H9 (cell line): ENCODE measurements at regions not wholly inside any gene's neighbourhood (a gene's known extent, or its start where the extent isn't known, plus 50 kb on each side); places are given as distances from the start of the nearest gene placed in this dataset.

Experiments used
- DNase-seq: peaks from one replicate; pipeline ENCODE4 v3.0.0-alpha.2; 2017
- H2AFZ ChIP-seq: one replicate; pipeline ENCODE4 v1.6.1; 2013; ENCODE audit warnings: mild to moderate bottlenecking, low read length, control low read depth, moderate library complexity
- H2AK5ac ChIP-seq: 2 replicates; pipeline ENCODE4 v1.6.1; 2013; ENCODE audit warnings: low read length, control low read depth, mixed read lengths; ENCODE audit not compliant: insufficient read length
- H2BK120ac ChIP-seq: one replicate; pipeline ENCODE4 v1.6.1; 2013; ENCODE audit warnings: low read depth, mild to moderate bottlenecking, low read length, control low read depth, inconsistent platforms; ENCODE audit not compliant: poor library complexity, severe bottlenecking
- H2BK12ac ChIP-seq: 2 replicates; pipeline ENCODE4 v1.6.1; 2013; ENCODE audit warnings: low read length, control low read depth, mixed read lengths, low read depth; ENCODE audit not compliant: insufficient read length
- H2BK15ac ChIP-seq: 2 replicates; pipeline ENCODE4 v1.6.1; 2013; ENCODE audit warnings: low read depth, low read length, control low read depth
- H2BK20ac ChIP-seq: one replicate; pipeline ENCODE4 v1.6.1; 2013; ENCODE audit warnings: low read depth, mild to moderate bottlenecking, low read length, control low read depth, inconsistent platforms; ENCODE audit not compliant: poor library complexity, severe bottlenecking
- H2BK5ac ChIP-seq: 2 replicates; pipeline ENCODE4 v1.6.1; 2013; ENCODE audit warnings: low read length, control low read depth, mixed read lengths; ENCODE audit not compliant: insufficient read length
- H3K14ac ChIP-seq: 2 replicates; pipeline ENCODE4 v1.6.1; 2013; ENCODE audit warnings: low read length, control low read depth; ENCODE audit not compliant: insufficient read depth
- H3K18ac ChIP-seq: 2 replicates; pipeline ENCODE4 v1.6.1; 2013; ENCODE audit warnings: low read depth, mild to moderate bottlenecking, mixed read lengths, low read length, control low read depth; ENCODE audit not compliant: insufficient read length
- H3K23ac ChIP-seq: 2 replicates; pipeline ENCODE4 v1.6.1; 2013; ENCODE audit warnings: low read length, control low read depth, mixed read lengths, low read depth; ENCODE audit not compliant: insufficient read length
- H3K23me2 ChIP-seq: 2 replicates; pipeline ENCODE4 v1.6.1; 2013; ENCODE audit warnings: low read depth, mild to moderate bottlenecking, mixed read lengths, low read length, control low read depth; ENCODE audit not compliant: insufficient read length, poor library complexity, severe bottlenecking
- H3K27ac ChIP-seq: 2 replicates; pipeline ENCODE4 v1.5.1; 2013; ENCODE audit warnings: low read length, control low read depth, mixed read lengths, low read depth; ENCODE audit not compliant: insufficient read length
- H3K27me3 ChIP-seq: 2 replicates; pipeline ENCODE4 v1.6.1; 2013; ENCODE audit warnings: low read length, control low read depth, inconsistent platforms; ENCODE audit not compliant: insufficient read depth
- H3K4ac ChIP-seq: 2 replicates; pipeline ENCODE4 v1.6.1; 2013; ENCODE audit warnings: low read depth, mild to moderate bottlenecking, control low read depth, inconsistent platforms, low read length, moderate library complexity
- H3K4me1 ChIP-seq: 2 replicates; pipeline ENCODE4 v1.6.1; 2013; ENCODE audit warnings: low read length, control low read depth, inconsistent platforms; ENCODE audit not compliant: insufficient read depth
- H3K4me2 ChIP-seq: 2 replicates; pipeline ENCODE4 v1.6.1; 2013; ENCODE audit warnings: low read length, control low read depth, mixed read lengths; ENCODE audit not compliant: insufficient read length, insufficient read depth
- H3K56ac ChIP-seq: 2 replicates; pipeline ENCODE4 v1.6.1; 2013; ENCODE audit warnings: low read depth, mild to moderate bottlenecking, mixed read lengths, low read length, control low read depth; ENCODE audit not compliant: insufficient read length
- H3K79me1 ChIP-seq: 2 replicates; pipeline ENCODE4 v1.6.1; 2013; ENCODE audit warnings: low read depth, mild to moderate bottlenecking, moderate library complexity, low read length, control low read depth, inconsistent platforms; ENCODE audit not compliant: insufficient read depth, poor library complexity, severe bottlenecking
- H3K79me2 ChIP-seq: 2 replicates; pipeline ENCODE4 v1.6.1; 2013; ENCODE audit warnings: low read length, control low read depth, inconsistent platforms; ENCODE audit not compliant: insufficient read depth
- H3K9ac ChIP-seq: 2 replicates; pipeline ENCODE4 v1.6.1; 2013; ENCODE audit warnings: low read length, control low read depth, mixed read lengths; ENCODE audit not compliant: insufficient read length; ENCODE audit errors: extremely low read depth
- H3K9me3 ChIP-seq: one replicate; pipeline ENCODE4 v1.6.1; 2013; ENCODE audit warnings: low read depth, low read length, inconsistent platforms; ENCODE audit not compliant: control insufficient read depth
- H3T11ph ChIP-seq: one replicate; pipeline ENCODE4 v1.6.1; 2013; ENCODE audit warnings: mild to moderate bottlenecking, low read length, control low read depth, inconsistent platforms
- H4K20me1 ChIP-seq: one replicate; pipeline ENCODE4 v1.6.1; 2013; ENCODE audit not compliant: control insufficient read depth, insufficient read length, insufficient read depth
- H4K5ac ChIP-seq: 2 replicates; pipeline ENCODE4 v1.6.1; 2013; ENCODE audit warnings: low read depth, mild to moderate bottlenecking, mixed read lengths, low read length, control low read depth; ENCODE audit not compliant: insufficient read length
- H4K8ac ChIP-seq: replicated peaks from 2 replicates; pipeline ENCODE4 v1.6.1; 2013; ENCODE audit warnings: low read length, control low read depth, mixed read lengths, low read depth; ENCODE audit not compliant: insufficient read length
- H4K91ac ChIP-seq: 2 replicates; pipeline ENCODE4 v1.6.1; 2013; ENCODE audit warnings: low read depth, mild to moderate bottlenecking, moderate library complexity, mixed read lengths, low read length, control low read depth; ENCODE audit not compliant: insufficient read length
- H3K27ac Mint-ChIP-seq, 3 experiments: 2 replicates in 2 of 3; 3 replicates in 1 of 3; pipeline ENCODE4 v1.8.0; 2020 to 2021; ENCODE audit warnings: mixed read lengths in 3 of 3, mild to moderate bottlenecking in 1 of 3, moderate library complexity in 1 of 3
- H3K27me3 Mint-ChIP-seq: 2 replicates; pipeline ENCODE4 v1.8.0; 2021; ENCODE audit warnings: low read depth, mild to moderate bottlenecking, moderate library complexity, mixed read lengths
- H3K36me3 Mint-ChIP-seq, 3 experiments: 2 replicates in 2 of 3; 3 replicates in 1 of 3; pipeline ENCODE4 v1.8.0; 2020 to 2021; ENCODE audit warnings: low read depth in 3 of 3, mixed read lengths in 3 of 3; ENCODE audit not compliant: insufficient read depth in 1 of 3
- H3K4me1 Mint-ChIP-seq, 2 experiments: 2 replicates each; pipeline ENCODE4 v1.8.0; 2020; ENCODE audit warnings: mixed read lengths in 2 of 2
- H3K4me3 Mint-ChIP-seq, 2 experiments: 2 replicates in 1 of 2; 3 replicates in 1 of 2; pipeline ENCODE4 v1.8.0; 2020 to 2021; ENCODE audit warnings: mild to moderate bottlenecking in 2 of 2, mixed read lengths in 2 of 2, moderate library complexity in 1 of 2
- H3K9me3 Mint-ChIP-seq, 2 experiments: 2 replicates in 1 of 2; 3 replicates in 1 of 2; pipeline ENCODE4 v1.8.0; 2020; ENCODE audit warnings: mild to moderate bottlenecking in 2 of 2, mixed read lengths in 2 of 2, moderate library complexity in 1 of 2
- WGBS: extraction: QIAGEN DNeasy Blood & Tissue Kit; methylation state at CpG from one replicate; pipeline ENCODE4 v1.1.7; 2013; ENCODE audit warnings: missing lambda C conversion rate, low lambda C conversion rate, mixed read lengths; ENCODE audit not compliant: insufficient read length; ENCODE audit errors: extremely low coverage; 5-methylcytosine and 5-hydroxymethylcytosine counted together
- TF ChIP-seq, protein P1 (sequence below): fragments of 200-600 bp; sonication (generic); conservative IDR thresholded peaks from 3 replicates; pipeline ENCODE4 v1.8.0; 2021; ENCODE audit warnings: antibody characterized with exemption, mild to moderate bottlenecking

DNA sequence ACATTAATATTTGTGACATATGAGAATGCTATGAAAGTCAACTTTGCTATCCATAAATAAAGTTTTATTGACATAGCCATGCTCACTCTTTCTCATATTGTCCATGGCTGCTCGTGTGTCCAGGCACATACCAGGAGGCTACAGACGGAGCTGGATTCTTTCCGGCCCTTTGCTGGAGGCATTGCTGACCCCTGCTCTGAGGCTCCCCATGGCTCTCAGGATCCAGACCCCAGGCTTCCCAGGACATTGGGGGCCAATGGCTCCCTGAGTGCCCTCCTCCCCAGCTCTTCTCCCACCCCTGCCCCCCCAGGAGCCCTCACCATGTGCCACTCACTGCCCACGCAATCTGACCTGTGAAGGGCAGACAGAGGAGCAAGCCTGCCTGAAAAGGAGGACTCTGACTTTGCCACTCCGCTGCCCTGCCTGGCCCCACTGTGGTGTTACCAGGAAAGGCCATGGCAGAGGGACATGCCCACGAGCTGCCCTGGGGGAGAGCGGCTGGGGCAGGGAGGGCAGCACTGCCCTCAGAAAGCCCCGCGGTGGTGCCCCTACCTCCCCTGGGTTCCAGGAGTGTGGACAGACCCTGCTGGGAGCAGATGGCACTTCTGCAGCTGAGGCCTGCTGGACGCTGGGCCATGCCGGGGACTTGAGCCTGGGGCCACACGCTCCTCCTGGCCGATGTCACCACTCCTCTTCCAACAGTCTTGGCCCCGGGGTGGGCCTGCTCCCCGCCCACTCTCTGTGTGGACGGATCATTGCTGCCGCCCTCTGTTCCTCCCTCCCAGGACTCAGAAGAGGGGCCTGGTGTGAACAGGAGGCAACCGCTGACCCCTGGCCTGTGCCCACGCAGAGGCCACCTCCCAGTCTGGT, 97.8 kb upstream of the BHLHE23 start:
- Histone ChIP-seq H2BK20ac (no peak overlapping the region), H3K4me1 (peaks cover 3% of the 10 kb centered on the region; the same call in 1 of the 2 replicates), H3K14ac (no peak overlapping the region), H3K18ac (no peak overlapping the region), H2BK5ac (no peak overlapping the region), H3K27ac (no peak overlapping the region), H4K8ac (no peak overlapping the region), H3K4me2 (no peak overlapping the region), H3T11ph (no peak overlapping the region), H3K9ac (no peak overlapping the region), H3K4ac (no peak overlapping the region), H2BK12ac (no peak overlapping the region), H3K56ac (no peak overlapping the region), H3K27me3 (peaks cover 15% of the 10 kb centered on the region; the same call in 1 of the 2 replicates), H2AFZ (no peak overlapping the region), H3K79me2 (no peaks in the 10 kb centered on the region), H3K9me3 (no peaks in the 10 kb centered on the region), H3K23me2 (peaks cover 16% of the 10 kb centered on the region), H3K23ac (no peak overlapping the region), H2AK5ac (no peak overlapping the region), H2BK15ac (no peak overlapping the region), H4K5ac (no peak overlapping the region), H3K79me1 (no peaks in the 10 kb centered on the region), H4K91ac (no peak overlapping the region), H4K20me1 (no peaks in the 10 kb centered on the region), H2BK120ac (no peak overlapping the region)
- Mint-ChIP-seq H3K27me3 (peaks cover 52% of the 10 kb centered on the region), H3K27ac (no peak overlapping the region), H3K4me1 (peaks cover 2 to 5% of the 10 kb centered on the region in 2 experiments; a peak in 3 of 4 replicates), H3K4me3 (no peak overlapping the region), H3K9me3 (peaks cover 9 to 21% of the 10 kb centered on the region in 2 experiments; a peak in 4 of 5 replicates), H3K36me3 (no peaks in the 10 kb centered on the region)
- no peak for DNase-seq
- TF ChIP-seq, protein P1, sequence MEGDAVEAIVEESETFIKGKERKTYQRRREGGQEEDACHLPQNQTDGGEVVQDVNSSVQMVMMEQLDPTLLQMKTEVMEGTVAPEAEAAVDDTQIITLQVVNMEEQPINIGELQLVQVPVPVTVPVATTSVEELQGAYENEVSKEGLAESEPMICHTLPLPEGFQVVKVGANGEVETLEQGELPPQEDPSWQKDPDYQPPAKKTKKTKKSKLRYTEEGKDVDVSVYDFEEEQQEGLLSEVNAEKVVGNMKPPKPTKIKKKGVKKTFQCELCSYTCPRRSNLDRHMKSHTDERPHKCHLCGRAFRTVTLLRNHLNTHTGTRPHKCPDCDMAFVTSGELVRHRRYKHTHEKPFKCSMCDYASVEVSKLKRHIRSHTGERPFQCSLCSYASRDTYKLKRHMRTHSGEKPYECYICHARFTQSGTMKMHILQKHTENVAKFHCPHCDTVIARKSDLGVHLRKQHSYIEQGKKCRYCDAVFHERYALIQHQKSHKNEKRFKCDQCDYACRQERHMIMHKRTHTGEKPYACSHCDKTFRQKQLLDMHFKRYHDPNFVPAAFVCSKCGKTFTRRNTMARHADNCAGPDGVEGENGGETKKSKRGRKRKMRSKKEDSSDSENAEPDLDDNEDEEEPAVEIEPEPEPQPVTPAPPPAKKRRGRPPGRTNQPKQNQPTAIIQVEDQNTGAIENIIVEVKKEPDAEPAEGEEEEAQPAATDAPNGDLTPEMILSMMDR, result no peak
- WGBS, result no CpG with 5 or more reads among the region's 19 CpGs
